AML-193 (cell line): ENCODE measurements at regions not wholly inside any gene's neighbourhood (a gene's known extent, or its start where the extent isn't known, plus 50 kb on each side); places are given as distances from the start of the nearest gene placed in this dataset.
A peak's percentile ranks its signal among the peaks of the same experiment; 100 is the strongest.
"Not testable (repeated sequence)": the region's sequence is repeated elsewhere in the genome, so short reads cannot be mapped to it uniquely, and the experiment has no call there.

Experiments
- DNase-seq, 2 experiments: peaks; one replicate each; lab custom pipeline; 2025; lab: John Stamatoyannopoulos, UW

DNA sequence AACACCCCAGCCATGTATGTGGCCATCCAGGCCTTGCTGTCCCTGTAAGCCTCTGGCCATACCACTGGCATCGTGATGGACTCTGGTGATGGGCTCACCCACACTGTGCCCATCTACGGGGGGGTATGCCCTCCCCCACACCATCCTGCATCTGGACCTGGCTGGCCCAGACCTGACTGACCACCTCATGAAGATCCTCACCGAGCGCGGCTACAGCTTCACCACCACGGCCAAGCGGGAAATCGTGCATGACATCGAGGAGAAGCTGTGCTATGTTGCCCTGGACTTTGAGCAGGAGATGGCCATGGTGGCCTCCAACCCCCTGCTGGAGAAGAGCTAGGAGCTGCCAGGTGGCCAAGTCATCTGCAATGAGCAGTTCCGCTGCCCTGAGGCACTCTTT lies 80.4 kb upstream of the ZCCHC2 start:
- no peak for DNase-seq

DNA sequence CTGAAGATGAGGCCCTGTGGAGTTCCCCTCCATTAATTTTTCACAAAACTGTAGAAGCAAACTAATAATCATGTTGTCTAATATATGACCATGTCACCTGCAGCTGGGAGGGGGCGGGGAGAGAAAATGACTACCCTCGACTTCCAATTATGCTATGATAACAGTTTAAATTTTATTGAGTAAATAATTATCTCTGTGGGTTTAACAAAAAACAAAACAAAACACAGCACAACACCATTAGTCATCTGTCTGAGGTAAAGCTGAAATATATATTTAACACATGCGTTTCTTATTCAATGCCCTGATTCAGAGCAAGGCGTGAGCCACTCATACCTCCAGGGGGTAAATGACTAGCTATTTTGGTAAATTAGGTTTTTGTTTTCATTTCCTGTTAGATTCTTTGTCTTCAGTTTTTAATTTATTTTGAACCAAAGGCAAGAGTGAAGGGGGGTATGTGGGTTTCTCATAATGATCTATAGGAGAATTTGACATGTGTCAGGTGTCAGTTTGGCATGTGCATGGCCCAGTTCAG lies 77.4 kb upstream of the ZCCHC2 start:
- no peak for DNase-seq

DNA sequence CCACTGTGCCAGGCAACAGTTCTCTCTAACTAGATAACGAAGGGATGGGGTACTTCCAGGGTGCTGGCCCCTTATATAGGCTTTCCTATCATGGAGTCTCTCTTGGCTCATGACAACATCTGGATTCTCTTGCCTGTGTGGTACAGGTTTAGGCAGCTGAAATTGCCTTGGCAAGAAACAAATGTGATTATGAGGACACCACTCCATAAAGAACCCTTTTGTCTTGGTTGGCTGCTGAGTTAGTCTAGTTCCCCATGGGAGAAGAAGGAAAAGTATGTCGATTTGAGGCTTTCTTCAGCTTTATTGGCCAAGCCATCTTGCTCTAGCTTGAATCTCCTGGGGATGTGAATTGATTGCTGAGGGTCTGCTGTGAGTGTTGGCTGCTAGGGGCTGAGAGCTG lies 76.3 kb upstream of the ZCCHC2 start:
- DNase-seq, result no peak

DNA sequence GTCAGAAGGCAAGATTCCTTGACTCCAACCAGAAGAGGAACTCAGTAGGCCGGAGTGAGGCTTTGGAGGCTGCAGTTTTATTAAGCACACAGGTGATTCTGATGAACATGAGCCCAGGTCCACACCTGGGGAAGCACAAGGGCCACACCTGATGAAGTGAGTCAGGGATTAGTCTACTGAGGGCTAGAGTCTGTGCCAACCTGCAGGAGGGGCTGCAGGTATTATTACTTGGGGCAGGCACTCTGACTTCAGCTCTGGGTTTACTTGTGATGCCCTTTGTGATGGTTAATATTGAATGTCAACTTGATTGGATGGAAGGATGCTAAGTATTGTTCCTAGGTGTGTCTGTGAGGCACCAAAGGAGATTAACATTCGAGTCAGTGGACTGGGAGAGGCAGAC lies 75.2 kb upstream of the ZCCHC2 start:
- DNase-seq, result no peak

DNA sequence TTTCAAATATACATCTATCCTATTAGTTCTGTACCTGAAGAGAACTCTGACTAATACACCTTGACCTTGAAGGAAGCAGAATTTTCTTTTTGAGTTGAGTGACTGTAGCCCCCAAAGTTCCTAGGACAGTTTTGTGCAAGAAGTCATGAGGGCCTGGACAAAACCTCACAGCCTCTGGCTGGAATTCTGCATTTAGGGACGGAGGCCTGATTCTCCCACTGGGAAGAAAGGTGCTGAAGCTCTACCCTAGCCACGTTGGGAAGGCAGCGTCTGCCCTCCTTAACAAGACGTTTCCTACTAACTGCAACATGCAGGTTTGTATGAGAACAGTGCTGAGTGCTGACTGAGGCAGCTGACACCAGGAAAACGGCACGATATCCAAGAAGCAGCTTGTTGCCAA lies 74.4 kb upstream of the ZCCHC2 start:
- DNase-seq, result no peak

DNA sequence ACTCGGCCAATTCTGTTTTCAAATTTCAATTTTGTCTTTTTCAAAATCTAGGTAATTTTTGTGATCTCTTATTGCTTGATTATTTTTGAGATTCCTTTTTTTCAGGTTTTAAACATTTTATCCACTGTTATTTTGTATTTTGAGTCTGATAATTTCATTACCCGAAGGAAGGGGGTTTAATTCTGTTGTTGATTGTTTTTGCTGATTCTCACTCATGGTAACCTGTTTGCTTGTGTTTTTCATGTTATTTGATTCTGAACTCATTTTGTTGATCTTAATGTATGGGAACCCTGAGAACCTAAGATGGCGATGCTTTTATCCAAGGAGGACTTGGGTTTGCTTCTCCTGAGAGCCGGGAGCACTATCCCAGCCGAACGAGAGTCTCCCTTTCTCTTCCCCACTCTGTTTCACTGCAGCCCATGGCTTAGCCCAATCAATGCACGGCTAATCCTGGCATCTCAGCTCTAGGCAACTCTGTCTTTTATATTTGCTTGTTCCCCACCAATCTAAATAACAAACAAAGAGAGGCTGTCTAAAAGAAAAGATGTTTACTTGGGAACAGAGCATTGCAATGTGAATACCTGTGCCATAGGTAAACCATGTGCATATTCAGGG lies 73.2 kb upstream of the ZCCHC2 start:
- no peak for DNase-seq

DNA sequence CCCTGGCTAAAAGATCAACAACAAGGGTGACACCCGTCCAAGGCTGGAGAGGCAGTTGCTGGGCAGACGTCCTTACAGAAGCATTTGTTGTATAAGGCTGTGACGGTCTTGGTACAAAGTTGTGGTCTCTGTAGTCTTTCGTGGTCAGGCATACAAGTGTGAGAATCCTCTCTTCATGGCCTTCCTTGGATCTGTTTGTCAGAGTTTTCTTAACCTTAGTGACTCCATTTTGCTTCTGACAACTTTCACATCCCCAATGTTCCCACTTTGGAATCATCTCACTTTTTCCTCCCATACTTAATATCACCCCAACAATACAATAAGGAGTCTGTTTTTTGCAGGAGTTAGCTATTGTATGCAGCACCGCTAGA lies 72.7 kb upstream of the ZCCHC2 start:
- DNase-seq, result no peak

DNA sequence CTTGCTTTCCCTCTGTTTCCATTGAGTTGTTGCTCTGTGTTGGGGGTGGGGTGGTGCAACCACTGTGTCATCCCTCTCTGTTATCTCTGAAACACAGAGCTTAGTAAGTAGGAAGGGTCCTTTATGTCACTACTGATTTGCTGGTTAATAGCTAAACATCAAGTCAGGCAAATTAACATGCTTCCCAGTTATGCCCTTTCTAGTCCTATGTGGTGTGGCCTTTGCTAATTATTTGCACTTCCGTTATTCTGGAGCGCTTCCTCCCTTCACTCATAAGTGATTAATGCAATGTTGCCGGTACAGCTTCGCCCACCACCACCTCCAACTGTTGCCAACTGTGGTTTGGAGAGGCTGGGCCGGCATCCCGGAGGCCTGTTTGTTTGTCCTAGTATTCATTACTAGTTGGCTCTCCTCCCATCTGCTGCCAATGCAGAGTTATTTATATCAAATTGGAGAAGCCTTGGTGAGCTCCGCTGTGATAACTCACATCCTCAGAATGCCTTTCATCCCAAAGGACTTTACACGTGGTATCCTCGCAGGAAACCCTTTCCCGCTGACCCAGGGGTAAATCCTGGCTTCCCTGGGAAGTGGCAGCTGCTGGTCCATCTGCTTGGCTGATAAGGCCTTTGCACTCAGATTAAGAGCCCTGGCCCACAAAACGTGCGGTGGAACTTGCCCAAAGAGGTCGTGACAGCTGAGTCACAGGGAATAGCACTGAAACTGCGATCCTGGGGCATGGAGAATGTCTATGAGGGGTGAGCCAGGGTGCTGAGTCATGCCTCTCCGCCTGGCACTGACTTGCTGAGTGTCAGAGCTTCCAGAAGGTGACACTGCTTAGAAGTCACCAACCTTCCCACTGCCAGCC lies 72.0 kb upstream of the ZCCHC2 start:
- DNase-seq, result no peak

DNA sequence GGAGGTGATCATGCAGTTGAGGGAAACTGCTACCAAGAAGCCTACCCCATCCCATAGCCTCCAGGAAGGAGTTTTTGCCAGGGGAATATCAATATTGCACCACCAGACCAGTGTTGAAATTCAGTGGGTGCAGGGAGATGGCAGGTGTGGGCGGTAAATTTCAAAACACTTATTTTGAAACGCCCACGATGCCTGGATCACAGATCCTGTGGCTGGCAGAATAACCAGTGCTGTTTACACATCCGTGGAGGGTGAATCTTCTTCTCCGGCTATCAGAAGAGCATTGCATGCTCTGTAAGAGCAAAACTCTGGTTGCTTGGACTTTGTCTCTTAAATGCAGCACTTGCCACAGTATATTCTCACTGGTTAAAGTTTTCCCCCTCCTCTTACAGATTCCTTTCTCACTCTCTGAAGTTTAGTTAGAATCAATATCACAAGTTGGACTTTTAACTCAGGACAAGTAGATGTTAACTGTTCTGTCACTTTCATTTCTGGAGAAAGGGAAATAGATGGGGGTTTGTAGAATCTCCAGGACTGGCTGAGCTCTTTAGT lies 70.5 kb upstream of the ZCCHC2 start:
- DNase-seq, result peak; percentile 45

DNA sequence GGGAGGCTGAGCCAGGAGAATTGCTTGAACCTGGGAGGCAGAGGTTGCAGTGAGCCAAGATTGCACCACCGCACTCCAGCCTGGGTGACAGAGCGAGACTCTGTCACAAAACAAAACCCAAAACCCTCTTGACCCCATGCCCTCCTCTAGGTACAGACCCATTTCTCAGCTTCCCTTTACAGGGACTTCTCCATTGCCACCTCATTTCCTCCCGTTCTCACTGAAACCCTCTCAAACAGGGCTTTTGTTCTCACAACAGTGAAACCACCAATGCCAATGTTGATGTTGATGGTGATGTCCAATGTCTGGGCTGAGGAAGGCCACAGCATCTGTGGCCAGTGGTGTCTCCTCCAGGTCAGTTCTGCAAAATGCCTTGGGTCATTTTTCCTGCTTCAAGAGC lies 69.0 kb upstream of the ZCCHC2 start:
- DNase-seq, result no peak

DNA sequence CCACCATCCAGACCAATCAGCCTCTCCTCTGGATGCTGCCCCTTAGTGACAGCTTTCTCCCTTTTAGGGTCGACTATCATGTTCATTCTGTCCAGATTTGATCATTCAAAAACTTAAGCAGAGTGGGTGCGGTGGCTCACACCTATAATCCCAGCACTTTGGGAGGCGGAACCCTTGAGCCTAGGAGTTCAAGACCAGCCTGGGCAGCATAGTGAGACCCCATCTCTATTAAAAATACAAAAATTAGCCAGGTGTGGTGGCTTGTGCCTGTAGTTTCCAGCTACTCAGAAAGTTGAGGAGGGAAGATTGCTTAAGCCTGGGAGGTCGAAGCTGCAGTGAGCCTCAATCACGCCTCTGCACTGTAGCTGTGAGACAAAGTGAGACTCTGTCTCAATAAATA lies 68.3 kb upstream of the ZCCHC2 start:
- no peak for DNase-seq

DNA sequence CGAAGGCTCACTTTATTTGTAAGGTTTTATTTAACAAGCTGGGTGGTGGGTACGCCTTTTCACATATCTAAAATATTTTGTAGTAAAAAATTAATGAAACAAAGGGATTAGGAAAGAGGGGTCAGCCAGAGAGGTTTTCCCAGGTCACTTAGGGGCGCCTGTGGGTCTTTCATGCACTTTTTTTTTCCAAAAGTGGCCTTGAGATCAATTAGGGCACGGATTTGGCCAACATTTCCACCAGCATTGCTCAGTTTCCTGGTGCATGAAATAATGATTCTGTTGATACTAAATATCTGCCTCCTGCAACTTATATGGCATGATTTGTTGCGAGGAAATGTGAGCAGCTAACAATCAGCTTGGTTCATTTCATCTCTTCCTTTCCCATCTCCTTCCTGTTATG lies 67.6 kb upstream of the ZCCHC2 start:
- no peak for DNase-seq

DNA sequence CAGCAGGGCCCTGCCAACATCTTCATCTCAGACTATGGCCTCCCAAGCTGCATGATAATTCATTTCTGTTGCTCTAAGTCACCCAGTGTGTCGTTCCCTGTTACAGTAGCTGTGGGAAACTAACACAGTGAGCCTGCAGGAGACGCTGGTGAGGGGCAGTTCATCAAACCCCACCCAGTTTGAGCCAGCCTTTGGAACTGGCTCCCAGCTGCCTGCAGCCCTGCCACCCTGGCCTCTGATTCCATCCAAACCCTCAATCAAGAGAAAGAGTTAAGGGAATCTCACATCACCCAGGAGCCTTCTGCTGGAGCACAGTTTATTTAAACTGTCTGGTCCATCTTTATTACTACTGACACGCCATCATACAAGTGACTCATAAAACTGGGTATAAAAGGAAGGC lies 64.9 kb upstream of the ZCCHC2 start:
- DNase-seq, result no peak

DNA sequence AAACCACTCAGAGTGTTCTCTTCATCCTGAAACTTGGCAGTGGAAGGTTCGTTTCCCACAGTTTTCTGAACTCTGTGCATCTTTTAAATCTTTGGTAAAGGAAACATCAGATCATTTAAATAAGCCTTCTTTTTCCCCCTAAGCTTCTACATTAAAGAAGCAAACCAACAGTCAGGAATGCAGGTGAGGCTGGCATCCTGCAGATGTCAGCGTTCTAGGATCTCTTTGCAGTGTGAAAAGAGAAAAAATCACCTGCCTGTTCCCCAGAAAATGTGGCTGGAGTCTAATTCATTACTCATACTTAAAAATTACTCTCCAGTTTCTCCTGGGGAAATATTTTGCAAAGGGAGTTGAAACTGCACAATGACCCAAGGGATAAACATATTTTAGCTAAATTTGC lies 64.5 kb upstream of the ZCCHC2 start:
- no peak for DNase-seq

DNA sequence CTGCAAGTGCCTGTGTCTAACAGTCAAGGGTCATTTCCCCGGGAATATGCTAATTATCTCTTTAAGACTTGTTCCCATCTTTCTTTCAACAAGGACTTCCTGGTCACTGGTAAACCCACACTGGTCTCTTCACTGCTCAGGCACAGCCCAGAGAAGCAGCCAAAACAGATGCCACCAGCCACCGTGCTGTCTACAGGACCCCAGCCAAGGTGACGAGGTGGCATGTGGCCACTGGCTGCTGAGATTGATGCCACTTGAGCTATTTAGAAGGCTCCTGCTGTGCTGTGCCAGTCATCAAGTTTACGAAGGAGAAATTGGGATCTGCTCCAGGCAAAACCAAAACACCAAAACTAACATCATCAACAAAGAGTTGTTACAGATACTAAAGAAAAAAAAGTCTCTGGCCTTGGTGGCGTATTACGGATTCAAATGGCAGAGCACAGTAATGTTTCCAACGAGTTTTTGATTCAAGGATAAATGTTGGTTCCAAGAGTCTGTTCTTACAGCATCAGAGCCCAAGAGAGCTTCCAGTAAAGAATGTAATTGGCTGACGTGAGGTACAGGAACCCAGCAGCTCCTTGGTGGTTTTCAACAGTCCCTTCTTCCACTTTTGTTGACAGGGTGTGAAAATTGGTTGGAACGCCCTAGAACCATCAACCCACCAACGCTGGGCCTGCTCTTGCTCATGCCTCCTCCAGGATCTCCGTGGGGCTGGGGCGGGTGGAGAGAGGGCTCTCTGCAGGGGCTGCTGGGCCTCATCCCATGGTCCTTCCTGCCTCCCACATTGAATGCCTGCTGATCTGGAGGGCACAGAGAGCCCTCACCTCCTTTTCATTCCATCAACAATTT lies 63.7 kb upstream of the ZCCHC2 start:
- no peak for DNase-seq

DNA sequence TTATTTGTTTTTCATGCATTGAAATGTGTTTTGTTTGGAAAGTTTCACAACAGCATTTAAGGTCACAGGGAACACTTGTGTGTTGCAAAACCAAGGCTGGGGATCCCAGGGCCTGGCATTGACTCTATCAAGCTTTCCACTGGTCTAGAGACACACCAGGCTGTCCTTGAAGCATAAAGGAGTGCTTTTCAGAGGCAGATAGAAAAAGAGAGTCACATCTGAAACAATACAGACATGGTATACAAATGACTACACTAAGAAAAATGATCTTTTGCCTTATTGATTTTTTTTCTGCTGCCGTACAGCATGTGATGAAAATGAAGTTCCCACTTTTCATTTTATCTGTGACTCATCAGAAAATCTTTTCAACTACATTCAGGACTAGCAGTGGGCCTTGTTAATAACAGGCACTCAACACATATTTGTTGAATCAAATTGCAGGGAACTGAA lies 61.9 kb upstream of the ZCCHC2 start:
- peak; percentile 16 for DNase-seq

DNA sequence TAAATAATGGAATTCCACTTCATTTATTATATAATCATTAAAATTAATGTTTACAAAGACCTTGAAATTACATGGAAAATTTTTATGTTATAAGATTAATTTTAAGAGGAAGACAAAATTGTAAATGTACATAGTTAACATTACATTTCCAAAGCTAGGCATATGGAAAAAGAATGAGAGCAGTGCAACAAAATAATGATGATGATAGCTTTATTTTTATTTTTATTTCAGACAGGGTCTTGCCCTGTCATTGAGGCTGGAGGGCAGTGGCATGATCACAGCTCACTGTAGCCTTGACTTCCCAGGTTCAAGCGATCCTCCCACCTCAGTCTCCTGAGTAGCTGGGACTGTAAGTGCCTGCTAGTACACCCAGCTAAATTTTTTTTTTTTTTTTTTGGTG lies 61.2 kb upstream of the ZCCHC2 start:
- no peak for DNase-seq

DNA sequence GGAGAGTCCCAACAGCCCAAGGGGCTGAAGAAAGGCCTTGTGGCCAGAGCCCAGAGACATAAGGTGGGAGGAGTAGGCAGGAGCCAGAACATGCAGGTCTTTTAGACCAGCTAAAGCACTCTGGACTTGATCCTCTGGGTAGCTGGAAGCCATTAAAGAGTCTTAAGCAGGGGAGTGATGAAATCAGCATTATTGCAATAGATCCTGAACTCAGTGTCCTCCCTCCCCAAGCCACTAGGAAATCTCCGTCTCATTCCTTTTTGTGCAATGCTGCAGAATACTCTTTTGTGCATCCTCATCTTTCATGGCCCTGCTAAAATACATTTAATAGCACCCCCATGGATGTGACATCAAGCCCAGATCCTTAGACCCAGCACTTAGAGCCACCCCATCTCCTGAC lies 58.6 kb upstream of the ZCCHC2 start:
- DNase-seq, result peak; percentile 29 to 30

DNA sequence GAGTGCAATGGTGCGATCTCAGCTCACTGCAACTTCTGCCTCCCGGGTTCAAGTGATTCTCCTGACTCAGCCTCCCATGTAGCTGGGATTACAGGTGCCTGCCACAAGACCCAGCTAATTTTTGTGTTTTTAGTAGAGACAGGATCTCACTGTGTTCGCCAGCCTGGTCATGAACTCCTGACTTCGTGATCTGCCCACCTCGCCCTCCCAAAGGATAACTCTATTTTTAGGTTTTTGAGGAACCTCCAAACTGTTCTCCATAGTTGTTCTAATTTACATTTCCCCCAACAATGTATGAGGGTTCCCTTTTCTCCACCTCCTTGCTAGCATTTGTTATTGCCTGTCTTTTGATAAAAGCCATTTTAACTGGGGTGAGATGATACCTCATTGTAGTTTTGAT lies 53.7 kb upstream of the ZCCHC2 start:
- DNase-seq, result not testable (repeated sequence)
